ENCODE measurements at regions not wholly inside any gene's neighbourhood (a gene's known extent, or its start where the extent isn't known, plus 50 kb on each side); places are given as distances from the start of the nearest gene placed in this dataset.

DNA sequence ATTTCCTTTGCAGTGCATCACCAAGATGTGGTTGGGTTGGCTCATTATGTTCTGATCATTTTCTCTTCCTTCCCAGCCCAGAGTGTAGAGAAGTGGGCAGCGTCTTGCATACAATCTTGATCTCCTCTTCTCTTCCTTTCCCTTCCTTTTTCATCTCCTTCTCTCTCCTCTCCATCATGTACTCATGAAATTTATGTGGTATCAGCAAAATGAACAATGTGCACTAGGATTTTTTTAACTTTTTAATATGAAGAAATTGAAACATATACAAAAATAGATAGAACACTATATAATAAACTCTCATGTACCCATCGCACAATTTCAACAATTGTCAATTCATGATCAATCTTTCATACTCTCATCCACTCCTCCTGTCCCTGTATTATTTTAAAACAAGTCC lies 593.5 kb downstream of the BCOR start:
- TF ChIP-seq, protein P1, sequence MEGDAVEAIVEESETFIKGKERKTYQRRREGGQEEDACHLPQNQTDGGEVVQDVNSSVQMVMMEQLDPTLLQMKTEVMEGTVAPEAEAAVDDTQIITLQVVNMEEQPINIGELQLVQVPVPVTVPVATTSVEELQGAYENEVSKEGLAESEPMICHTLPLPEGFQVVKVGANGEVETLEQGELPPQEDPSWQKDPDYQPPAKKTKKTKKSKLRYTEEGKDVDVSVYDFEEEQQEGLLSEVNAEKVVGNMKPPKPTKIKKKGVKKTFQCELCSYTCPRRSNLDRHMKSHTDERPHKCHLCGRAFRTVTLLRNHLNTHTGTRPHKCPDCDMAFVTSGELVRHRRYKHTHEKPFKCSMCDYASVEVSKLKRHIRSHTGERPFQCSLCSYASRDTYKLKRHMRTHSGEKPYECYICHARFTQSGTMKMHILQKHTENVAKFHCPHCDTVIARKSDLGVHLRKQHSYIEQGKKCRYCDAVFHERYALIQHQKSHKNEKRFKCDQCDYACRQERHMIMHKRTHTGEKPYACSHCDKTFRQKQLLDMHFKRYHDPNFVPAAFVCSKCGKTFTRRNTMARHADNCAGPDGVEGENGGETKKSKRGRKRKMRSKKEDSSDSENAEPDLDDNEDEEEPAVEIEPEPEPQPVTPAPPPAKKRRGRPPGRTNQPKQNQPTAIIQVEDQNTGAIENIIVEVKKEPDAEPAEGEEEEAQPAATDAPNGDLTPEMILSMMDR (IDR thresholded peaks at IDR 0.05 in 8 of 11, conservative IDR thresholded peaks at IDR 0.05 in 3 of 11), result no peak
- no peak for TF ChIP-seq POLR2A (IDR thresholded peaks at IDR 0.05)

All from spleen (tissue), 7 donors.